Stimulated activated CD4-positive, alpha-beta T cell treated with anti-CD3 and anti-CD28 coated beads, Interleukin-1b, Interleukin-23, amount 100 ng/mL, for 24 hours (primary cell): ENCODE measurements at regions not wholly inside any gene's neighbourhood (a gene's known extent, or its start where the extent isn't known, plus 50 kb on each side); places are given as distances from the start of the nearest gene placed in this dataset.
"Not testable (repeated sequence)": the region's sequence is repeated elsewhere in the genome, so short reads cannot be mapped to it uniquely, and the experiment has no call there.

Experiments
- DNase-seq, 4 experiments: peaks; one replicate each; pipeline ENCODE4 v3.0.0-alpha.2; 2020; ENCODE audit warnings: low read depth in 4 of 4, low spot score in 1 of 4

DNA sequence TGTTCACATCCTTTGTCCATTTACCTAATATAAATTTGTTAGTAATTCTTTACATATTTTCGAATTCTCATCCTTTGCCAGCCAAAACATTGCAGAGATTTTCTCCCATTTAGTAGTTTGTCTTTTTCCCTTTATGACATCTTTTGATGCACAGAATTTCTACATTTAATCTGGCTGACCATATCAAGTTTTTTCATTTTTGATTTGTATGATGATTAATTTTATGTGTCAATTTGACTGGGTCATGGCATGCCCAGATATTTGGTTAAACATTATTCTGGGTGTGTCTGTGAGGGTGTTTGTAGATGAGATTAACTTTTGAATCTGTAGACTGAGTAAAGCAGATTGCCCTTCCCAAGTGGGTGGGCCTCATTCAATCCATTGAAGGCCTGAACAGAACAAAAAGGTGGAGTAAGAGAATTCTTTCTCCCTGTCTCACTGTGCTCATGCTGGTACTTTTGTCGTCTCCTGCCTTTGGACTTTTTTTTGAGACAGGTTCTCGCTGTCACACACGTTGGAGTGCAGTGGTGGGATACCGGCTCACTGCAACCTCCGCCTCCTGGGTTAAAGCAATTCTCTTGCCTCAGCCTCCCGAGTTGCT is 72.1 kb upstream of the EPB41L1 start:
- DNase-seq, result no peak

DNA sequence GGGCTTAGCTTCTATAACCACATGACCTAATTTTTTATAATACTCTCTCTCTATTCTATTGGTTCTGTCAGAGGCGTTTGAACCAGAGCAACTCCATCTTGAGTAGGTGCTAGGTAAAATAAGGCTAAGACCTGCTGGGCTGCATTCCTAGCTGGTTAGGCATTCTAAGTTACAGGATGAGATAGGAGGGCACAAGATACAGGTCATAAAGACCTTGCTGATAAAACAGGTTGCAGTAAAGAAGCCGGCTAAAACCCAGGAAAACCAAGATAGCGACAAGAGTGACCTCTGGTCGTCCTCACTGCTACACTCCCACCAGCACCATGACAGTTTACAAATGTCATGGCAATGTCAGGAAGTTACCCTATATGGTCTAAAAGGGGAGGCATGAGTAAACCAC is 71.3 kb upstream of the EPB41L1 start:
- not testable (repeated sequence) for DNase-seq

DNA sequence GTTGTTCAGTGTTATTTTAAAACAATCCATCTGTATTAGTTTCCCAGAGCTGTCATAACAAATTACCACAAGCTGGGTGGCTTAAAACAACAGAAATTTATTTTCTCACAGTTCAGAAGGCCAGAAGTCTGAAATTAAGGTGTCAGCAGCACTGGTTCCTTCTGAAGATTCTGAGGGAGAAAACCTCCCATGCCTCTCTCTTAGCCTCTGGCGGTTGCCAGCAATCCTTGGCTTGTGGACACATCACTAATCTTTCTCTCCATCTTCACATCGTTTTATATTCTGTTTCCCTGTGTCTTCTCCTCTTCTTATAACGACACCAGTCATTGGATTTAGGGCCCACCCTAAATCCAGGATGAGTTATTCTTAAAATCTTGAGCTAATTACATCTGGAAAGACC is 70.2 kb upstream of the EPB41L1 start:
- no peak for DNase-seq

DNA sequence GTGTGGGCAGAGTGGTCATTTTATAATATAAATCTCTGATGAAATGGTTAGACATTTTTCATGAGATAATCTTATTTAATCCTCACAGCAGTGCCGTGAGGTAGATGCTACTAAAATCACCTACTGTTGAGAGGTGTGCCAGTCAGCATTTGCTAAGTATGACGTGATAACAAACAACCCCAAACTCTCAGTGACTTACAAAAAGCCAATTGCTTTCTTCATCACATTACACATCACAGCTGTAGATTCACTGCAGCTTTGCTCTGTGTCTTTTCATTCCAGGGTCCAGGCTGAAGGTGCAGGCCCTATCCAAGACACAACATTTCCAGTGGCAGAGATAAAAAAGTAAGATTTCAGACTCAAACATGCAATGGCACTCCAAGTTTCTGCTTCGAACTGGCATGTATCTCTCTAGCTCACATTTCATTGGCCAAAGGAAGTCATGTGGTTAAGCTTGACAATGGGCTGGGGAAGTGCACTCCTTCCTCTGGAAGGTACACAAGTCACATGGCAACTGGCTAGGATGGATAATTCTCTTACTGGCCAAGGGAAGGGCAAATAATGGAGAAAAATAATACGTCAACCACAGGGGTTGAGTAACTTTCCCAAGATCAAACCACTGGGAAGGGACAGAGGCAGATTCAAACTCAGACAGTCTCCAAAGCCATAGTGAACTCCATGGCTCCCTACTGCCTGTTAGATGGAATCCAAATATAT is 69.5 kb upstream of the EPB41L1 start:
- no peak for DNase-seq

DNA sequence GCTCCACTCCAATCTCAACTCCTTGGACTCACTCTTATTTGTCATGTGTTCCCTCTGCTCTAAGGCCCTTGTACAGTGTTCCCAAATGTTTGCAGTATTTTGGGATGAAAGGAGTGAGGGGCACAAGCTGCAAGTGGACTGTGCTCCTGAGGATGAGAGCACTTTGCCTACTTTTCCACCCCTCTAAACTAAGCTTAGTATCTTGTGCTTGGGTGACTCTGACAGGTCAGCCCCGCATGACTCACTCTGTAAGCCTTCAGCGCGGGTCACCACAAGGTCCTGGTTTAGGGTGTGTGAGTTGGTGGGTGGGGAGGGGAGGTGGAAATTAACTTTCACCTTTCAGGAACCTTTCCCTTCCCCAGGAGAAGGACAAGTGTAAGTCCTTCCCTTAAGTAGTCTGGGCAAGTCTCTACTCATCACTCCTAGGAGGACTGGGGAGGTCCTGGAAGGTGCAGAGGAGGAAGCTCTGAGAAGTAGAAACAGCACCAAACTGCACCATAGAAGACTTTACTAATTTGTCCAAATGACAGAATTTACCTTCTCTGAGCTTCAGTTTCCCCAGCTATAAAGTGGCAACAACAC is 68.8 kb upstream of the EPB41L1 start:
- DNase-seq, result no peak

DNA sequence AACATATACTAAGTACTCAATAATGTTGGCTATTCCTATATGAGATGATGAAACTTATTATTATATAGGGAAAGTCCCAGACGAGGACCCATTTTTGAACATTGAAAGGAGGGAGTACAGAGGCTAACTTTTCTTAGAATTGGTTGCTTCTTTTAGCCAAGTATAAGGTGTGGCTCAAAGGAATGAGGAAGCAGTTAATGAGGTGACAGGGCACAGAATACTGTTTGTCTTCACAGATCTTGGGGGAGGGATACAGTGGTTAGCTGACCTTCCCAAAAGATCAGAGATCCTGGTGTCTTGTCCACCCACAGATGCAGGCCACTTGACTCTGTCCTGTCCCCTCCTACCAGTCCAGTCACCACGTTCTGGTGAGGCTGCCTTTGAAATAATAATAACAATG is 67.8 kb upstream of the EPB41L1 start:
- DNase-seq, result no peak

DNA sequence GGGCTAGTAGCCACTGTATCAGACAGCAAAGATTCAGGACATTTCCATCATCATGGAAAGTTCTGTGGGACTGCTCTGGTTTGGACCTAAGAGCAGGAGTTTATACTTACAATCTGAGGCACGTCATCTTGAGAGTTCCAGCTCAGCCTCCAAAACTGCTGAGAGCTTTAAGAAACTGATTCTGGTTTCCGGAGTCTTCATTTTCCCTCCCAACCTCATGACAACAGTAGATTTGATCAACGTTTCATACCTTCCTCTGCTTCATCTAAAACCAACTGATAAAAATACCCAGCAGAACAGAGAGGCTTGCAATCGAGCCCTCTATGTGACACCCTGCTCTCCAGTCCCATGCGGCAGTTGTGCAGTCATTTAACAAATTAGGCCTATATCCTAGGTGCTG is 64.3 kb upstream of the EPB41L1 start:
- DNase-seq, result no peak

DNA sequence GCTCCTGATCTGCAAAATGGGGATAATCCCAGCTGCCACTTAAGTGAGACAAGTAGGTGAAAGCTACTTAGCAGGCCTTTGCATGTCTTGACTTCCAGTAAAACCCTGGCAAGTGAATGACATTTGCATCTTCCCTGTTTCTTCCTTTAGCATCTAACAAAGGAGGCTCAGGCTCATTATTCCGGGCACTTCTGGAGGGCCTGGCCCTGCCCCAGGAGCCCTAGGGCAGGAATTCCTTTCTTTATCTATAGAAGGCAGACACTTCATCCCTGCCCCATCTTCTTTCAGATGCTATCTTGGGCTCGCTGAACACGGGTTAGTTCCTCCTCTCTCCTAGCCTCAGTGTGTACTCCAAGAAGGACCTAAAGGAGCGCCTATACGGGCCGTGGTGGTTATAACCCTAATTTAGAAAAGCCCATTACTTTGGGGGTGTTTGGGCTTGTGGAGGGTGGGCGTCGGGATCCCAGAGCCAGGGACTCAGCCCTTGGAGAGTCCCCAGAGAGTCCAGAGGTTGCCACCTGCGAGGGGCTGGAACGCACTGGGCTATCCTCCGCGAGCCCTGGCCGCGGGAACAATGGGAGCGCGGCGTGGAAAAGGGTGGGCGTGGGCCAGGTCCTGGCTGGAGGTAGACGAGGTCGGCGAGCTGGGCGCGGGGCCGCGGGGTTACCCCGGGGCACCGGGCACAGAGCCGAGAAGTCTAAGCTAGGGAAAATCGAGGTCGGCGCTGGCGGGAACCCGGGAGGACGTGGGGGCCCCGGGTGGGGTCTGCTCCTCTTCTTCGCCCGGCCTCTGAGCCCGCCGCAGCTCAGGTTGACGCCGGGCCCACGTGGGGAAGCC is 62.8 kb upstream of the EPB41L1 start:
- no peak for DNase-seq

DNA sequence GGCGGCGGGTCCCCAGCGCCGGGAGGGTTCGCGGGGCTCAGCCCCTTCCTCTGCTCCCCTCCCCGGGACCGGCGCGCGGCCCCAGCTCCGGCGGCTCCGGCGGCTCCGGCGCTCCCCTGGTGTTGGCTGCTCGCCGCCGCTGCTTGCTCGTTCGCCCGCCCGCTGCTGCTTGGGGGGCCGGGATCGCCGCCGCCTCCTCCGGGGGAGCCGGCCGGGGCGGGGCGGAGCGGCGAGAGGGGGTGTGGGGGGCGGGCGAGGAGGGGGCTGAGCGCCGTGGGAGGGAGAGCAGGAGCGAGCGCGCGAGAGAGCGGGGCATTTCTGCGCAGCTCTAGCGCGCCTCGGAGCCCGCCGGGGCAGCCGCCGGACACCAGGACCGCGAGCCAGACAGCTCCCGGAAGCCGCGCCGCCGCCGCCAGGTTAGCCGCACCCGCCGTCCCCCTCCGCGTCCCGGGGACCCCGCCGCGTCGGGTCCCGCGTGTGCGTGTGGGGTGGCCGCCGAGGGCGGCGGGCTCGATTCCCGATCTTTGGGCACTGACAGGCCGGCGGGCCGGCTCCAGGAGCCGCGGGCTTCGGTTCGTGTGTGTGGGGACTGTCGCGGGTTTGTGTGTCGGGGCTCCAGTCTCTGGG is 62.0 kb upstream of the EPB41L1 start:
- DNase-seq, result peak in 1 of 4 experiments; percentile 4

DNA sequence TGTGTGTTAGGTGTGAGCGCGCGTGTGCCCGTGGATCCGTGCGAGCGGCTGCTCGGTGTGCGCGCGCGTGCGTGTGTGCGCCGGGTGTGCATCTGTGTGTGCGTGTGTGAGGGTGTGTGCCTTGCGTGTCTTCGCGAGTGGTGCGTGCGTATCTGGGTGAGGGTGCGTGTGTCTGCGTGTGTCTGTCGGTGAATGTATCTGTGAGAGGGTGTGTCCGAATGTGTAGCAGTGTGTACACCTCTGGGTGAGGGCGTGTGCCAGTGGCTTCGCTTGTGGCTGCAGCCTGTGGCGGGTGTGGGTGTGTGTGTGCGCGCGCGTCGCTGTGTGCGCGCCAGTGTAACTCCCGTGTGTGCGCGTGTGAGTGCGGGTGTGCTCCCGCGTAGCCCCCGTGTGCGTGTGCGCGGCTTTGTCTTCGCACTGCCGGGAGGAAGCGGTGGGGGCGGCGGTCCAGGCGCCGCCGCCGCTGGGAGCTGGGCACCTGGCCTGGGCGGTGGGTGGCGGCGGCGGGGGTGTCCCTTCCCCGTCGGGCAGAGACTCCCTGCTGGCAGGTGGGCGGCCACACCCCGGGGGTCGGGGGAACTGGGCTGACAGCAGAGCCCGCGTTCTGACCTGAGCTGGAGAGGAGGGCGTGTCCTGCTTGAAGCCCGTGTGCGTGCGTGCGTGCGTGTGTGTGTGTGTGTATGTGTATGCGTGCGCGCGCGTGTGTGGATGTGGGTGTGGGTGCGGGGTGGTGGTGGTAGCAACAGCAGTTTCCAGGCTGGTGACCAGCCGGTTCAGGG is 61.3 kb upstream of the EPB41L1 start:
- DNase-seq, result peak in 3 of 4 experiments; percentile 19 to 26 (median 19)

DNA sequence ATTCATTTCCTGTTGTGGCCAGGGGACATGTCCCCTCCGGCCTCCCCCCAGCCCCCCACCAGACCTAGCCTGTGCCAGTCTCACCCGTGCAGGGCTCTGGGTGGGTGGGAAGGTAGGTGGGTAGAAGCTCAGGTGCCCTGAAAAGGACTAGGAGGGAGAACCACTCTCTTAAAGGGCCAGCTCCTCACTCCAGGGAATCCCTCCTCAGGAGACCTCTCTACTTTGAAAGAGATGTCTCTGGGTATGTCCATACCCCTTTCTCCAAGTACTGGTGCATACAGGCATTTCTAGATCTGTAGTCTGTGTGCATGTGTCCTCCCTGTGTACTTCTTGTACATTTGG is 60.8 kb upstream of the EPB41L1 start:
- no peak for DNase-seq

DNA sequence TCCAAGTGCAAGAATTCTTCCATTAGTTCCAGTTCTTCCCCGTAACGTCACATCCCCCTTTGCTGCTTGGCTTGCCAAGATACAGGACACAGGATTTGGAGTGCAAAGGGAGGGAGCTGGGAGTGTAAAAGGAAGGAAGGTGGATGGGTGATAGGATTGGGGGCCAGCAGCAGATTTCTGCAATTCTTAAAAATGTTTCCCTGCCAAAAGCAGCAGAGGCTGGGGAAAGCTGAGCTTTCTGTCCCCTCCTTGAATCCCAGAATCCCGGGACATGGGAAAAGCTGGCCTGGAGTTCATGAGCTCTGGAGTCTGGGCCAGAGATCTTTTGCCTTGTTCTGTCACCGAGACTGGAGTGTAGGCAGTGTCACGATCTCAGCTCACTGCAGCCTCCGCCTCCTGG is 60.0 kb upstream of the EPB41L1 start:
- no peak for DNase-seq

DNA sequence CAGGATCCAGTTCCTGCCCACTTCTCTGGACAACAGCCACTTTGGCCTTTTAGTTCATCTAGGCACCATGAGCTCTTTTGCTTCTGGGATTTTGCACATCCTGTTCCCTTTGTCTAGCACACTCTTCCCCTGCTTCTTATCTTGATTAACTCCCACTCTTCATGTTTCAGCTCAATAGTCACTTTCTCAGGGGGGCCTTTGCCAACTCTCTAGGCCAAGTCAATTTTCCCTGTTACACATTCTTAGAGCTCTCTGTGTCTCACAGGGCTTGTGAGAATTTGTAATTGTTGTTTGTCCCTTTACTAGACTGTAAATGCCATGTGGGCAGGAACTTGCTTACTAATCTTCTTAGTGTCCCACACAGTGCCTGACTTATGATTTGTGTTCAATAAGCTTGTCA is 58.1 kb upstream of the EPB41L1 start:
- DNase-seq, result no peak

DNA sequence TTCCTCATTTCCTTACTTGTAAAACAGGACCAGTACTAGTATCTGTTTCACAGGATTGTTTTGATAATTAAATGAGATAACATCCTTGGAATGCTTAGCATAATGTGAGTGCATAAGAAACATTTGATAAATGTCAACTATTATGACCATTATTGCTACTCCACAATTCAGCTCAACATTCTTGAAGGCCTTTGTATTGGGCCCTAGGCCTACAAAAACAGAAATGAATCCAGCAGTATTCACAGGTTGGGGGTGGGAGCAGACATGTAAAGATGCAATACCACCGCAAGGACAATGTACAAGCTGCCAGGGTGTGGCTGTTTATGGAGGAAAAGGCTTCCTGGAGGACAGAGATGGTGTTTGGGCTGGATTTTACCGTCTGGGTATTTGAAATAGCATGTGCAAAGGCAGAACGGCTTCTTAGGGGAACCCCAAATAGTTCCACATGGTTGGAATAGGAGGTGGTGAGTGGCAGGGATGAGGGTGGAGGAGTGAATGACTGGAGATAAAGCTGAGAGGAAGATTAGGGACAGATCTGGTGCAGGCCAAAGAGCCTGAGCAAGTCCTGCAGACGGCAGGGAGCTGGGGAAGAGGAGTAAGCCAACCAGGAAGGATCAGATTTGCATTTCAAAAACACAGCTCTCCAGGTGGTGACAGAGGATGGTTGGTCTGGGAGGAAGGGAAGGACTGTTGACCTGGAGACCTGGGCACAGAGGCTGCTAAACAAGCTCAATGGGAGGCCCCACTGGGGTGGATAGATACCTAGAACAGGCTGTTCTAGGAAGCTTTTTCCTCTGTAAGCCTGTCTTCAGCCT is 57.0 kb upstream of the EPB41L1 start:
- DNase-seq, result no peak

DNA sequence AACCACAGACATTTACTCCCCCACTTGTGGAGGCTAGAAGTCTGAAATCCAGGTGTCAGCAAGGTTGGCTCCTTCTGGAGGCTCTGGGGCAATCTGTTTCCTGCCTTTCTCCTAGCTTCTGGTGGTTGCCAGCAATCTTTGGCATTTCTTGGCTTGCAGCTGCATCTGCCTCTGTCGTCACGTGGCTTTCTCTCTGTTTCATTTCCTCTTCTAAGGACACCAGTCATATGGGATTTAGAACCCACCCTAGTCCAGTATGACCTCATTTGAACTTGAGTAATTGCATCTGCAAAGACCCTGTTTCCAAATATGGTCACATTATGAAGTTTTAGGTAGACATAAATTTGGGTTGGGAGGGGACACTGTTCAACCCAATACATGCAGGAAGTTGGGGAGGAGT is 56.2 kb upstream of the EPB41L1 start:
- no peak for DNase-seq

DNA sequence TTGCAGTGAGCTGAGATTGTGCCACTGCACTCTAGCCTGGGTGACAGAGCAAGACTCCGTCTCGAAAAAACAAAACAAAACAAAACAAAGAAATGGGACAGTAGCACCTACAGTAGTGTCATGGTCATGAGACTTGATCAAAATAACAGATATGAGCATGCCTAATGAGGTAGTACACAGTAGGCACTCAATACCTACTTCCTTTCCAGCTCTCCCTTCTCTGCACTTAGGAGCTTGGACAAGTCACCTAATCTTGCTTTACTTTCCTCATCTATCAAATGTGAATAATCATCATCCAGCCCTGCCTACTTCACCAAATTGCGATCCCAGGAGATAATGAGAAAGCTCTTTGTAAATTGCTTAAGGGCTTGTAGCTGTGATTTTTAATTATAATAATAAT is 55.4 kb upstream of the EPB41L1 start:
- no peak for DNase-seq

DNA sequence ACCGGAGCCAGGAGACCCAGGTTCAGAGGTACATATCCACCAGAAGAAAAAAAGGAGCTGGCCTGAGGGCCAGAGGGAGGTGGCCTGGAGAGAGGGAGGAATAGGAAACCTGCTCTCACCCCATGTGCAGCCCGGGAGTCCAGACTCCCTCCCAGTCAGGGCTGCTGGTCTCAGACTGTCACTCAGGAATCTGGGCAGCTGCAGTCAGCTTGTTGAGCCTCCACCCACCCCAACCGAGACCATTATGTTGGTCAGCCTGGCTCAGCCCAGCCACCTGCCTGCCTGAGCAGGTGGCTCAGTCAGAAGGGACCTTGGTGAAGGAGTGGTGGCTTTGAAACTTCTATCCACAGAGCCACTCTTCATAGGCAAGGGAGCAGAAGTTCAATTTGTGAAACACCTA is 53.3 kb upstream of the EPB41L1 start:
- DNase-seq, result no peak

DNA sequence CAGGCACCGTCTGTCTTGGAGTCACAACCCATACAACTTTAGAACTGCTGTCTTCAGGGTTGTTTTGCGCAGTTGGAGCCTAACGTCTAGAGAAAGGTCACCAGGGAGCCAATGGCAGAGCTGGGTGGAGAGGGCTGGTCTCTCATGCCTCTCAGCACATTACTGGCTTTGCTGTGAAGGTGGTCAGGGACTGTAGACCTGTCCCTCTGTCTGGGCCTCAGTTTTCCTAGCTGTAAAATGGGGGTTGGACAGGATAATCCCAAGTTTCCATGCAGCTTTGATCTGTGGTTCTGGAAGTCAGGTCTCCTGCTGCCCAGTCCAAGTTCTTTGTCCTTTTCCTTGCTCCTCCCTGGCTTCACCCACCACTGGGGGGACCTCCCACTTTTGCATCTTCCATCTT is 52.2 kb upstream of the EPB41L1 start:
- no peak for DNase-seq

DNA sequence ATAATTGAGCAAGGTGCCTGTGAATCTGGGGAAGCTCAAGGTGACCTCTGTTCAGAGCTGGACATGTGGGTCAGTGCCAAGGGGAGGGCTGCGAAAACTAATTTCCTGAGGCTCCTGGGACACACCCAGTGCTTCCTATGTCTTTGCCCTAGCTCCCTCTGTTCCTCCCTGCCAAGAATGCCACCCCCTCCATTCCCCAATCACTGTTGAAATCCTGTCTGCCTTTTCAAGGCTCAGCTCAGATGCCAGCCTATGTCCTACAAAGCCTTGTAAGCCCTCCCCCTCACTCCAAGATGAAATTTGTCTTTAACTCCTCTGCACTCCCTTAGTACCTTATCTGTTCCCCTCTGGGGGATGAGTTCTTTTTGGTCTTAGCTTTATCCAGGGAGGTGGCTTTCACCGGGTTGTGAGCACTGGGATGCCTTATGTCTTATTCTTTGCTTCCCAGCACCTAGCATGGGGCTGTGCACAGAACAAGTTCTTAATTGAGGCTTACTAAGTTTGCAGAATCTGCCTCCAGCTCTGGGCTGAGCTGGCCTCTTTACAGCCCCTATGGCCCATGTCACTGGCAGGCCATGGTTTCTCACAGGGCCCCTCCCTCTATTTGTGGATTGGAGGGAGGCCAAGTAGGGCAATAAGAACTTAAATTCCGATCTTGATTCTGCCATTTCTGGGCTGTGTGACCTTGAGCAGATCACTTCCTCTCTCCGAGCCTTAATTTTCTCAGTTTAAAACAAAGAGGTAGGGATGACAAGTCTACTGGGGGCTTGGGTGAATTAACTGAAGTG is 51.5 kb upstream of the EPB41L1 start:
- DNase-seq, result no peak
